ENCODE measurements at regions not wholly inside any gene's neighbourhood (a gene's known extent, or its start where the extent isn't known, plus 50 kb on each side); places are given as distances from the start of the nearest gene placed in this dataset.
"Not testable (repeated sequence)": the region's sequence is repeated elsewhere in the genome, so short reads cannot be mapped to it uniquely, and the experiment has no call there.

DNA sequence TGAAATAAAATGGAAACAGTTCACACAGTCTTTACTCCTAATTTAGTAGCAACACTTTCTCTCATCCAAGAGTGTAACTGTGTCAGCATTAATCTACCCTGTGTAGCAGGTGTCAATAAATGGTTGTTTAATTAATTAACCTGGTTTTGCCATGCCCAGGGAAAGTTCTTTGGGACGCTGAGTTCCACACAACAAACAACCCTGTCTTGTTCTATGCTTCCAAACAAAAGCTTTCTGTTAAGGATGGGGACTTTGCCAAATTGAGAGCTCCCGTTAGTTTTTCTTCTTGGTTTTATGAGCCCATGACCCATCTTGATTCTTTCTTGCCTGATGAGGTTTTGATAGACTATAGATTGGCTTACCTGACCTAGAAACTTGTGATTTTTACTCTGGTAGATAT lies 530.1 kb downstream of the KCNJ2 start:
- no peak for DNase-seq (ENCODE audit: low read depth in 2 of 2)

DNA sequence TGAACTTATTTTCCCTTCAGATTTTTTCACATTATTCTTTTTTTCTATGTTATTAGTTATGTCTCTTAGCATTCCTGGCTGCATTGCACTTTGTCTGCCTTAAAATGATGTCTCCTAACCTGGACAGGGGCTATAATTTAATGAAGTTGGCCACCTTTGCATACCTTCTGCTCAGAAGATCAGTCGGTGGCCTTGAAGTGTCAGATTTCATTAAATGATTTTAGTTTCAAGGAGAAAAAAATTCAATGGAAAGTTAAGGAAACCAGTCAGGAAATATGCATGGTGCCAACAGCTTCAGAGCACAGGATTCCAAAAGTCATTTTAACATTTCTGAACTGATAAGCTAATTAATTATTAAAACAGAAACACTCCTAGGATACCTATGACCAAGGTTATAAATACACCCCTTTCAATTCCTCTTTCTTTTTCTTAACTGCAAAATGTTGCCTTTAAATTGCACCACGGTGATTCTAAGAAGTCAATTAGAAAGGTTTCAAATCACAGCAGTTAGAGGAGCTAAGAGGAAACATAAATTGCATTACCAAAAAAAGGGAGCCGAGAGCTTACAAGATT lies 533.4 kb downstream of the KCNJ2 start:
- DNase-seq (ENCODE audit: low read depth in 2 of 2), result no peak

DNA sequence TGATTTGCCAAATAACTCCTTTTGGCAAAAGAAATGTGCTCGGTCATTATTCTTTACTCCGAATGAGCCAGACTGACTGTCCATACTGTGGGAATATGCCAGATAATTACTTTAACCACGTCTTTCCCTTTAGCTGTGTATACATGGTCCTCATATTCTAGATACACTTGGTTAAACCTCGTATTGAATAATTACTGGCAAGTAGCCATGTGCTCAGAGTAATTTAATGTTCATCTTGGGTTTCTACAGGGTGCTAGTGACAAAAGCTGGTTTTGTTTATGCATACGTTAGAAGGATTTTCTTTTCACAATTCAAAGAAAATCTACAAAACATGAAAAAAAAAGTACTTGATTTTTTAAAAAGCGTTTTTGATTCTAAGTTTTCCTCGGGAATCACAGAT lies 540.3 kb downstream of the KCNJ2 start:
- no peak for DNase-seq (ENCODE audit: low read depth in 2 of 2)

DNA sequence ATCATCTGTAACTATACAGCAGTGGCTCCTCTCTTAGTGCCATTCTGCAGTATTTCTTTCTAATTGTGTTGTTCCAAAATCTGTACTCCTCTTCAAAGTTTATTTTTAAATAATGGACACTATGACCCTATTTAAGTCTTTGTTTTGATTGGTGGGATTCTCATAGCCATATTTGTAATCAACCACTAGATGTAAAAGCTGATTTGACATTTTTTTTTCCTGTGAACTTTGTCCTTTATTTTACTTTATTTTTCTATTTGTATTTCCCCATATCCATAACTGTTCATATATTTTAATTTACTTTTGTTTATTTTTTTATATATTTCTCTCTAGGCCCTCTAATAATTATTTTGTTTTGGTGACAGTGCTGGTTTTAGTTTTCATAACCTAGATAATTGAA lies 544.4 kb downstream of the KCNJ2 start:
- DNase-seq (ENCODE audit: low read depth in 2 of 2), result no peak

DNA sequence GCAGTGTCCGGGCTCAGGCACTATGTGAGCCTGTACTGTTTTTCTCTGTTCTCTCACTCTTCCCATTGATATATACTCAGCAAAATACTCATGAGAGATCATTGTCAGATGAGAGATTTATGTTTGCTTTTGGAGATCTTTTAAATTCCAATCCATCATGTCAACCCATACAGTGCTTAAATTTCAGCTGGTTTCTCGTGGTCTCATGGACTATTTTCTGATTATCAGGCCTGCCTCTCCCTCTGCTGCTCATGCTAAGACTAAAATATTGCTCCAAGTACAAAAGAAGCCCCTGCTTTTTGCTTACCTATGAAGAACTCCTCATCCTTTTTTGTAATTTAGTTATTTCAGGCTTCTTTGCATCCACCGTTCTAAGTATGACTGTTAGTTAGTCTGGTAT lies 547.2 kb downstream of the KCNJ2 start:
- no peak for DNase-seq (ENCODE audit: low read depth in 2 of 2)

DNA sequence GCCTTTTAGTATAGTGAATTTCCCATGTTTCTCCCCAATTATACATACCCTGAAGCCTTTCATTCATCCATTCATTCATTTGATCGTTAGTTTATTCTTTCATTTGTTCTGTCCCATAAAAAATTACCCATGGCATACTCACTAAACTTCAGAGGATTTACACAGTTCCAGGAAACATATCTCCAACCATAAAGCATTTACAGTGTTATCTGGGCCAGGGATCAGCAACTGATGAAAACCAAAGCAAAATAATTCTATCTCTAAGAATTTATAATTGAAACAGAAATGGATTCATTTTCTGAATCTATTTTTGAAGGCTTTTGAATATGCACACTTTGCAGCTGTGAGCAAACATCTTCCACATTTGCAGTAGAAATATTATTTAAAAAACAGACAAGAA lies 547.7 kb downstream of the KCNJ2 start:
- no peak for DNase-seq (ENCODE audit: low read depth in 2 of 2)

DNA sequence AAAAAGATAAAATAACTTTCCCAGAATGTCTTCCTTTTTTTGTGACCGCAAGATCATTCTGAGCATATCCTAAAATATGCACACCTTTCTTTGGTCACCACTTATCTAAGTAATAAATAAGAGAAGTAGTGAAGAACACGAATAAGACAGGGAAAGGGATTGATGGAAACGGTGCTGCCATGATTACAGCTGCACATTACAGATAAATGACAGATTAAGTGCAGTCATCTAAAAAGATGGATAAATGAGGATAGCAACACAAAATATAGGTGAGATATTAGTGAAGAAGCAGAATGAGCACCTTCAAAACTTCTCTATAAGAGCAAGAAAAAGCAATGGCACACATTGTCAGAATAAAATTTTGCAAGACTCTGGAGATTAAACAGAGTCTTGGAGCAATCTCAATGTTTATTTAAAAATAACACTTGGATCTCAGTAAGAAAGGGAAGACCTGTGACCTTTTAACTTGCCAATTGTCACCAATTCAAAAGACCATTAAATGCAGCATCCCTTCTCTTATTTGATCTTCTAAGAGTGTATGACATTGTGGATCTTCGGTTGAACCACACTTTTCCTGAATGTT lies 567.1 kb downstream of the KCNJ2 start:
- DNase-seq (ENCODE audit: low read depth in 2 of 2), result no peak

DNA sequence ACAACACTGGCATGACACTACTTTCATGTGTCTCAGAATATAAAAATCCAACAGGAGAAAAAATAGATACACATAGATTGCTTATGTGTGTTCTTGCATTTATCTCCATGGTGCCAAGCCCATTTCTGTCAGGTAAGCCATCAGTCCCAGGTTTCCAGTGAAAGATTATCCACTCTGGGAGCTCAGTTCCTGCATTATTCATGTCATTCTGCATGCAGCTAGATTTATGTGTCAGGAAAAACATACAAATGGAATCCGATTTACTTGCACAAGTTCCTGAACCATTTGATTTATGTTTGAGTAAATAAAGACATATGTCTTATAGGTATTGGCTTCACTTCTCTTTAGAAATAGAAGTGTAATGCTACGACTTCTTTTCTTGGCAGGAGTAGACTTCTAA lies 569.7 kb downstream of the KCNJ2 start:
- DNase-seq (ENCODE audit: low read depth in 2 of 2), result no peak

DNA sequence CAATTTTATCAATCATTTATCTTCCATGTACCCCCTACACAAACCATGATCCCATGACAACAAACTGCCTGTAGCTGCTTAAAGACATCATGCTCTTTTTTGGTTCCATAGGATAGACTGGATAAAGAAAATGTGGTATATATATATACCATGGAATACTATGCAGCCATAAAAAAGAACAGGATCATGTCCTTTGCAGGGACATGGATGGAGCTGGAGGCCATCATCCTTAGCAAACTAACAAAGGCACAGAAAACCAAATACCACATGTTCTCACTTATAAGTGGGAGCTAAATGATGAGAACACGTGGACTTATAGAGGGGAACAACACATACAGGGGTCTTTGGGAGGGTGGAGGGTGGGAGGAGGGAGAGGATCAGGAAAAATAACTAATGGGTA lies 577.2 kb downstream of the KCNJ2 start:
- not testable (repeated sequence) for DNase-seq (ENCODE audit: low read depth in 2 of 2)

DNA sequence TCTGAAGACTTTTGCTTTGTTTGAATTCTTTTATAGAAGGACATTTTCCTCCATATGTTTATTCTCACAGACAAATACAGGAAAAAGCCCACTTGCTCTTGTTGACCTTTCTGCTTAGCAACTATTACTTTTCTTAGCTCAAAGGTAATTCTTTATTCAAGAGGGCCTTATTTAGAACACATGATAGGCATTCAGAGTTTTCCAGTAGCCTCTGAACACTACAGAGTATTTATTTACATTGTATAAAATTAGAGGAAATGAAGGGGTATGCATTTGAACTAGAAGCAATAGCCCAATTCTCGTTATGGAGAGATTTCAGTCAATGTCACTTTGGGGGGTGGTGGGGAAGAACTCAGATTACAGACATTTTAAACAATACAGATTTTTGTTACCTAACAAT lies 581.7 kb downstream of the KCNJ2 start:
- DNase-seq (ENCODE audit: low read depth in 2 of 2), result no peak

DNA sequence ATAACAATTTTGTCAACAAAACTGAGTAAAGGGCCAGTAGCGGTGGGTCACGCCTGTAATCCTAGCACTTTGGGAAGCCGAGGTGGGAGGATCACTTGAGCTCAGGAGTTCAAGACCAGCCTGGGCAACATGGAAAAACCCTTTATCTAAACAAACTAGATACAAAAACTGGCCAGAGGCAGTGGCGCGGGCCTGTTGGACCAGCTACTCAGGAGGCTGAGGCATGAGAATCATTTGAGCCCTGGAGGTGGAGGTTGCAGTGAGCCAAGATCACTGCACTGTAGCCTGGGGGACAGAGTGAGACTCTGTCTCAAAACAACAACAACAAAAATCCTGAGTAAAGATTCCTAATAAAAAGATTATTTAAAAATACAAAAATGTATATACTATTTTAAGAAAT lies 583.1 kb downstream of the KCNJ2 start:
- not testable (repeated sequence) for DNase-seq (ENCODE audit: low read depth in 2 of 2)

DNA sequence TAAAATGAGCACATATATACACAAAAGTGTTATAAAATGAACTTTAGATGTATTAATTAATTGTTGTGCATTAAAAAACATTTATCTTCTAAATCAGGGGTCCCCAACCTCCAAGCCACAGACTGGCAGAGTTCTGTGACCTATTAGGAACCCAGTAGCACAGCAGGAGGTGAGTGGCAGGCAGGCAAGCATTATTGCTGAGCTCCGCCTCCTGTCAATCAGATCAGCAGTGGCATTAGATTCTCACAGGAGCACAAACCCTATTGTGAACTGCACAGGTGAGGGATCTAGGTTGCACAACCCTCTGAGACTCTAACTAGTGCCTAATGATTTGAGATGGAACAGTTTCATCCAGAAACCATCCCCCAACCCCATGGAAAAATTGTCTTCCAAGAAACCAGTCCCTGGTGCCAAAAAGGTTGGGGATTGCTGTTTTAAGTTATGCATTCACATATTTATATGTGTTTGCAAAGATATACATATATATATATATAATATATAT lies 583.7 kb downstream of the KCNJ2 start:
- no peak for DNase-seq (ENCODE audit: low read depth in 2 of 2)

DNA sequence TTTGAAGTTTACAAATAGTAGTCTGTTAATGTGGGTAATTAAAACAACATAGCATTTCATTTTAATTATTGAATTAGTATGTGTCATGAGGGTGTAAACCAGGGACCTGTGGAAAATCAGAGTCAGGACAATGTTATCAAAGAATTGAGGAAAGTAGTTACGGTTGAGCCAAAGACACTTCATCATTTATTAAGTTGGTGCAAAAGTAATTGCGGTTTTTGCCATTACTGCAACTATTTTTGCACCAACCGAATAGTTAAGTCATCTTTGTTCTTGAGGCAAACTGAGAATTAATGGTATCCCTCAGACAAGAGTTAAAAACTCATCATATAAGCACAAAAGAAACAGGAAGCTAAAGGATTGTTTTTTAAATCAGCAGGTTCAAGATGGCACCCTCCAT lies 593.7 kb downstream of the KCNJ2 start:
- no peak for DNase-seq (ENCODE audit: low read depth in 2 of 2)

DNA sequence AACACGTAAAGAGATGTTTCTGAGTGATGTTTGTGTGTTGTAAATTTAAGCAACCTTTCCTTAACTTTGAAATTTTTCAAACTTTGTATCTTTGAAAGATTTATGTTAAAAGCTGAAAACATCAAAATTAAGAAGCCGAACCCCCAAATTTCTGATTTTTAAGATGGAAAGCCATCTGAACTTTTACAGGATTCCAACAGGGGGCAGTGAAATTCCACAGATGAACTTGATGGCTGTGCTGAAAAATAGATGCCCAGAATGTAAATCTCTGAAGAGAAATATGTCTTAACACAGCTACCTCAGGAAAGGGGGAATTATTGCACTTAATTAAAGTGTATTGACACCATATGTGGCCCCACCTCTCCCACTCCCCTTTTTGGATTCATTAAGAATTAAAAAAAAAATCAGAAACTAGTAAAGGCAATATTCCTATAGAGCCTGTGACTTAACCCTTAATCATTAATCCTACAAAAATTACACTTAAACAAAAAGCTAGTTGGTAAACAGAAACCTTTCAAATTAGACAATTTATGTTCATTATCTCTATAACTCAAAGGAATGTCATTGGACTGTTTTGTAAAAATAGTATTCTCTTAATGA lies 597.9 kb downstream of the KCNJ2 start:
- DNase-seq (ENCODE audit: low read depth in 2 of 2), result peak in 1 of 2 donors; percentile 8

DNA sequence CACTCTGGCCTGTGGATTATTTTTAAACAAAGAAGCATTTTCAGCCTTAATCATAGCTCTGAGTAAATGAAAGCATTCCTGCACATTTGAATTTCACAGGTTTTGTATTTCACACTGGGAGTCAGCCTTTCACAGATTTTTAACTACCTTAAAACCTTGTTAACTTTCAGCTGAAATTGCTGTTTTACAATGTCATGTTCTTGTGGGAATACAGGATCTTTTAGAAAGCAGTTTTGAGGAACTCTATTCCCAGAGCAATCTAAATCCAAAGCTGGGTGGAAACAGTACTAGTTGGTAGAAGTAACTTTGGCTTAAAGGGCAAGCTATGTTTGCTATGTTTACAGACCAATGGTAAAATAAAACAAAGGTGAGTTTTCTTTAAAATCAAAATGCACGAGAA lies 600.6 kb downstream of the KCNJ2 start:
- DNase-seq (ENCODE audit: low read depth in 2 of 2), result no peak

DNA sequence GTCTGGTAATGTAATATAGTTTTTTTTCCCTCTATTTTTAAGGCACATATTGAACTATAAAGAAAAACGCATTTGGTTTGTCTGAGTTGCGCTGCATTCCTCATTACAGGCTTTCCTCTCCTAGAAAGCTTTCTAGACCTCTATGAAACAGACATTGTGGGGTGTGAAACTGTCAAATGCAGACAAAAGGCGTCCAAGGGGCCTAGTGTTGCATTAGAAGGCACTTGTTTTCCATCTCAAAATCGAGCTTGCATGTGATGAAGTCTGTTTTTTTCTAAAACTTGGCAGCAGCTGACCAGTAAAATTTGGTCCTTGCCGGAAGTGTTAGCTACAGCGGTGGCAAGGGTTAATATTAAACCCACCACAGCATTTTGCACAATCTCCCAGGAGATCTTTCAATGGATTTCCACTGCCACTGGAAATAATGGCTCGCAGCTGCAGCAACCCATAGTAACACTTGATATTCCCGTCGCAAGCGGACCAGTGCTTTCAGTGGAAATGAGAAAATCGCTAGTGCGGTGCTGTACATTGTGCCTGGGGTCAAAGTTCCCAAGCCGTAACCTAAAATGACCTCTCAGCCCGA lies 602.6 kb downstream of the KCNJ2 start:
- no peak for DNase-seq (ENCODE audit: low read depth in 2 of 2)

DNA sequence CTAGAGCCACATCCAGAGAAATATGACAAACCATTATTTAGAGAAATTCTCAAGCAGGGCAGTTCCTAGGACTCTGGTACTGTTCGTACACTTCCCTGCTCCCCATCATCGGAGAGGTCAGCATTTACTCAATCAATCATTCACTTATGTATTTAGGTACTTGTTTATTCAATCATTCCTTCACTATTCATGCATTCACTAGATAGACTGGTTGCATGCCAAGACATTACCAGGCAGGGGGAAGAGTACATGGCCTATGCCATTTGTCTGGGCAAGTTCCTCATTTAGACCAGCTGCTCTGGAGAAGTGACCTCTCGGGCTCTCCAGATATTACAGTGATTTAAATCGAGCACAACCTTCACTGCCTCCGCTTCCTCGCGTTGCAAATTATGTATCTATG lies 603.4 kb downstream of the KCNJ2 start:
- no peak for DNase-seq (ENCODE audit: low read depth in 2 of 2)

DNA sequence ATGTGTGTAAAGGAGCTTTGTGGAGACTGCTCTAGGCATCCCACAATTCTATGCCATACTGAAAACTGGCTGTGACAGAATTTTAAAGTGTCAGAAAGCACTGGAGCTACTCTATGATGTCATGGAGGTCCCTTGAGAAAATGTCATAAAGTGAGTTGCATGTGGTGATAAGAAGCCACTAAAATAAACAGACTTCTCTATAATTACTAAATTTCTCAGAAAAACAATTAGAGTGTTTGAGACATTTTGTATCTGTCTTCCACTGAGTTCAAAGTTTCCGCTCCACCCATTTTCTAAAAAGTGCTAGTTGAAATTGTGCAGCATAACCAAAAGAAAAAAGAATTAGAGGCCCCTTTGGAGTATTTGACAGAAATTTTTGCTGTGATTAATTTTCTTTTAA lies 603.9 kb downstream of the KCNJ2 start:
- no peak for DNase-seq (ENCODE audit: low read depth in 2 of 2)

DNA sequence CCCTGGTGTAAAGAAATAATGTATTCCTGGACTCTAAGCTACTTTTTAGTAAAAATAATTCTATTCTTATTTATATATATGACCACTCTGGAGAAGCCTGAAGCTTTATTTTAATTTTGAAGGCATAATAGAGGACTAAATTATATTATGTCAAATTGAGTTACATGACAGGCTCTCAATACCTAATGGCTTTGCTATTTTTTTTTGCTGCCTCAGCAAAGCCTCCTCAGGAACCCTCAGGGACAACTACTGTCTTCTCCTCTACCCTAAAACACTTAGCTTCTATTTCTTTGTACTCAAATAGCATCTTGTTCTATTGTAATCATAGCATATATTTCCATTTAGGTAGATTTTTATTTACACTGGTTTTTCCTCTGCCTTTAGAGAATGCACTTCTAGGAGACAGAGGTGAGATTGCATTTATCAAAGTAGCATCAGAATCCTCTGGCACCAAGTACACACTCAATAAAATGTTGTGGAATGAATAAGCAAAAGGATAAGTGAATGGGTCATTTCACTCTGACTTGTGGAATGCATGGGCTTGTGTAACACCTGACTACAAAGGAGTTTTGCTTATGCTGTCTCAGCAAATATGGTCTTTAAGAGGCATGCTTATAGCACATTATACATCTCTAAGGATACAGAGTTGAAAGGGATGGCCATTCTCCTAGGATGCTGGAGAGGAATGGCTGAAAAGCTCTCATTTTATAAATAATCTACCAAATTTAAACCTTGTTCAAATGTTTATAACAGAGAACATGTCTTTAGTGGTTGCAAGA lies 605.2 kb downstream of the KCNJ2 start:
- DNase-seq (ENCODE audit: low read depth in 2 of 2), result no peak

DNA sequence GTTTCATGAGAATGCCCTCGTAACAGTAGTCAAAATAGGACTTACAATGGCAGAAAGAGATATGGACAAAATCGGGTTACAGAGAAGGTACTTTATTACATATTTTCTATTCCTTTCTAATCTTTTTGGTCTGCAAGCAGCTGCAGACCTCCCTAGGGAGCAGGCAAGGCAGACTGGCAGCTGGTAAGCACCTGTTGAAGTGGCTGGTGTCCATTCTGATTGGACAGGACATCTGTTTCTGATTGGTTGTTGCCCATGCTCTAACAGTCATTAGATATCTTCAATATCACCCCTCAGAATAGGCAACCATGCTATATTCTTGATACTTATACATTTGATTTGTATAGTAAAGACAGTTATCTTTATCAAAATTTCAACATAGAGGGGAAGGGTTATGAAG lies 606.3 kb downstream of the KCNJ2 start:
- no peak for DNase-seq (ENCODE audit: low read depth in 2 of 2)

DNA sequence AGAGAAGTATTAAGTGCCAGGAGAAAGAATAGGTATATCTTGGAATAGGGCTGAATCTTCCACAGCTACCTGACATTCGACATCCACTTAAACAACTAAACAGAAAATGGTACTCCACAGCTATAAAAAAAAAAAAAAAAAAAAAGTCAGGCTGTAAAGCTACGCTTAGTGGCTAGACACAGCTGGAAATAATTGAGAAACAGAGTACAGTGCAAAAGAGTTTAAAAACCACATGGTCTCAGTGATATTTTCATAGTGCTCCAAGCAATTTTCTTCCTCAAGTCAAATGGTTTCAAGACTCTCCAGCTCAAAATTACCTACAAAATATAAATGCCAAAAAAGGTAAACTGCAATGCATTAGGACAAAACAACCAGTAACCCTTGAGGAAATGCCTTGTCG lies 607.1 kb downstream of the KCNJ2 start:
- no peak for DNase-seq (ENCODE audit: low read depth in 2 of 2)

DNA sequence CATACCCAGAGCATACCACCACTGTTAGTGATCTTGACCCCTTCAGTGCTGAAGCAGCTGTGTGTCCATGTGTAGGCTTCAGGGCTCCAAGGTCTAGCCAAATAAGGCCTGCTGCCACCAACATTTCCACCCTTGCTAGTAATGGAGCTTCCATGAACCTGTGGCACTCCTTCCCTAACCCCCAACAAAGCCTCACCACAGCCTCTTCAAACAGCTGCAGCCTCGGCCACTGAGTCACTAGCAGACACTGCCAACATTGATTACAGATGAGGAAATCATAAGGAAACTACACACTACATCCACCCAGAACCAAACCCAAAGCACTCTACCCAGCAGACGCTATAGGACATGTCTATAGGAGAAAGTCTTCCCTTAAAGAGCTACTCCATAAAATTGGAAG lies 610.7 kb downstream of the KCNJ2 start:
- no peak for DNase-seq (ENCODE audit: low read depth in 2 of 2)

All from dermis microvascular lymphatic vessel endothelial cell (primary cell).